ENCODE measurements at regions not wholly inside any gene's neighbourhood (a gene's known extent, or its start where the extent isn't known, plus 50 kb on each side); places are given as distances from the start of the nearest gene placed in this dataset.

- TF ChIP-seq EZH2phosphoT487 (conservative IDR thresholded peaks at IDR 0.05; ENCODE audit: low read length) (no peak), CTCF (IDR thresholded peaks at IDR 0.05; ENCODE audit: insufficient read depth, low read length, poor library complexity, severe bottlenecking) (no peak)
- no peaks in the 10 kb centered on the region for H3K9me3 ChIP-seq (ENCODE audit: insufficient read depth, low read length)
- no peak overlapping the region for H3K4me2 ChIP-seq (ENCODE audit: low read depth, low read length, poor library complexity, severe bottlenecking)
- no peaks in the 10 kb centered on the region for H3K79me2 ChIP-seq (ENCODE audit: insufficient read depth, low read length)
- no peaks in the 10 kb centered on the region for H3F3A ChIP-seq (ENCODE audit: insufficient read depth)
- H3K36me3 ChIP-seq (ENCODE audit: low read length), result no peaks in the 10 kb centered on the region
- no peak overlapping the region for H3K4me3 ChIP-seq (ENCODE audit: insufficient read depth, low read length, poor library complexity, severe bottlenecking)
- H4K20me1 ChIP-seq (ENCODE audit: low read depth, low read length), result no peaks in the 10 kb centered on the region
- H3K9me2 ChIP-seq (replicated peaks; ENCODE audit: insufficient read depth, low read length), result no peaks in the 10 kb centered on the region
- H3K27ac ChIP-seq (ENCODE audit: low read depth, low read length), result no peak overlapping the region
- no peak overlapping the region for H2AFZ ChIP-seq (ENCODE audit: low read depth, low read length, severe bottlenecking)
- H3K9ac ChIP-seq (ENCODE audit: low read length), result no peak overlapping the region
- no peaks in the 10 kb centered on the region for H3K27me3 ChIP-seq (ENCODE audit: low read length)
Measured at GRCh38 chr3:72573051-72573450, 275.2 kb downstream of the SHQ1 start.

GRCh38 chr3:72572489-72573007 is 275.7 kb downstream of the SHQ1 start:
- Histone ChIP-seq H3K9me3 (ENCODE audit: insufficient read depth, low read length) (no peaks in the 10 kb centered on the region), H3K79me2 (ENCODE audit: insufficient read depth, low read length) (no peaks in the 10 kb centered on the region), H3K9ac (ENCODE audit: low read length) (no peak overlapping the region), H3K9me2 (replicated peaks; ENCODE audit: insufficient read depth, low read length) (no peaks in the 10 kb centered on the region), H3K27ac (ENCODE audit: low read depth, low read length) (no peak overlapping the region), H3K36me3 (ENCODE audit: low read length) (no peaks in the 10 kb centered on the region), H3K4me3 (ENCODE audit: insufficient read depth, low read length, poor library complexity, severe bottlenecking) (no peak overlapping the region), H3K27me3 (ENCODE audit: low read length) (no peaks in the 10 kb centered on the region), H2AFZ (ENCODE audit: low read depth, low read length, severe bottlenecking) (no peak overlapping the region), H3K4me2 (ENCODE audit: low read depth, low read length, poor library complexity, severe bottlenecking) (no peak overlapping the region), H4K20me1 (ENCODE audit: low read depth, low read length) (no peaks in the 10 kb centered on the region), H3F3A (ENCODE audit: insufficient read depth) (no peaks in the 10 kb centered on the region)
- TF ChIP-seq CTCF (IDR thresholded peaks at IDR 0.05; ENCODE audit: insufficient read depth, low read length, poor library complexity, severe bottlenecking), result no peak
- TF ChIP-seq EZH2phosphoT487 (conservative IDR thresholded peaks at IDR 0.05; ENCODE audit: low read length), result no peak

- Histone ChIP-seq H3K4me3 (ENCODE audit: insufficient read depth, low read length, poor library complexity, severe bottlenecking) (no peak overlapping the region), H3K4me2 (ENCODE audit: low read depth, low read length, poor library complexity, severe bottlenecking) (no peak overlapping the region)
- no peak for TF ChIP-seq EZH2phosphoT487 (conservative IDR thresholded peaks at IDR 0.05; ENCODE audit: low read length)
- TF ChIP-seq CTCF (IDR thresholded peaks at IDR 0.05; ENCODE audit: insufficient read depth, low read length, poor library complexity, severe bottlenecking), result no peak
Measured at GRCh38 chr3:72571638-72572114, 276.6 kb downstream of the SHQ1 start.

More at GRCh38 chr3:72571638-72572114, 276.6 kb downstream of the SHQ1 start:
- Histone ChIP-seq H3K79me2 (ENCODE audit: insufficient read depth, low read length) (no peaks in the 10 kb centered on the region), H3K9me2 (replicated peaks; ENCODE audit: insufficient read depth, low read length) (no peaks in the 10 kb centered on the region), H2AFZ (ENCODE audit: low read depth, low read length, severe bottlenecking) (no peak overlapping the region), H3K36me3 (ENCODE audit: low read length) (no peaks in the 10 kb centered on the region), H3K27ac (ENCODE audit: low read depth, low read length) (no peak overlapping the region), H3K9ac (ENCODE audit: low read length) (no peak overlapping the region), H3K27me3 (ENCODE audit: low read length) (no peaks in the 10 kb centered on the region), H3K9me3 (ENCODE audit: insufficient read depth, low read length) (no peaks in the 10 kb centered on the region), H3F3A (ENCODE audit: insufficient read depth) (no peaks in the 10 kb centered on the region), H4K20me1 (ENCODE audit: low read depth, low read length) (no peaks in the 10 kb centered on the region)

Measured in SU-DHL-6 (cell line).